LHCN-M2 (cell line): ENCODE measurements at regions not wholly inside any gene's neighbourhood (a gene's known extent, or its start where the extent isn't known, plus 50 kb on each side); places are given as distances from the start of the nearest gene placed in this dataset.
"Not testable (repeated sequence)": the region's sequence is repeated elsewhere in the genome, so short reads cannot be mapped to it uniquely, and the experiment has no call there.

Experiments used
- DNase-seq: peaks from one replicate; pipeline ENCODE4 v3.0.0-alpha.2; 2012; ENCODE audit warnings: low read depth

- no peak for DNase-seq
Observed at GRCh38 chr7:408751-409311, 110.8 kb downstream of the PDGFA start.

- DNase-seq: no peak
Observed at GRCh38 chr7:409339-410281, 110.0 kb downstream of the PDGFA start.

- no peak for DNase-seq
Observed at GRCh38 chr7:410395-410910, 109.2 kb downstream of the PDGFA start.

GRCh38 chr7:411116-411515, 108.5 kb downstream of the PDGFA start:
- DNase-seq: not testable (repeated sequence)

GRCh38 chr7:411677-412312, 107.9 kb downstream of the PDGFA start:
- no peak for DNase-seq

- DNase-seq: no peak
Observed at GRCh38 chr7:412313-412710, 107.3 kb downstream of the PDGFA start.

- DNase-seq: no peak
Observed at GRCh38 chr7:414681-415560, 104.7 kb downstream of the PDGFA start.

- DNase-seq: no peak
Observed at GRCh38 chr7:415646-416525, 103.8 kb downstream of the PDGFA start.

GRCh38 chr7:416761-417624, 102.7 kb downstream of the PDGFA start:
- no peak for DNase-seq

GRCh38 chr7:417625-417889, 102.1 kb downstream of the PDGFA start:
- no peak for DNase-seq

- no peak for DNase-seq
Observed at GRCh38 chr7:417973-418601, 101.6 kb downstream of the PDGFA start.

GRCh38 chr7:418636-419280, 100.9 kb downstream of the PDGFA start:
- no peak for DNase-seq

GRCh38 chr7:420142-421093, 99.2 kb downstream of the PDGFA start:
- DNase-seq: no peak

GRCh38 chr7:421136-421991, 98.3 kb downstream of the PDGFA start:
- DNase-seq: no peak

- no peak for DNase-seq
Observed at GRCh38 chr7:422191-422885, 97.3 kb downstream of the PDGFA start.

- DNase-seq: no peak
Observed at GRCh38 chr7:422886-423225, 96.8 kb downstream of the PDGFA start.
